ENCODE measurements at regions not wholly inside any gene's neighbourhood (a gene's known extent, or its start where the extent isn't known, plus 50 kb on each side); places are given as distances from the start of the nearest gene placed in this dataset.
"Not testable (repeated sequence)": the region's sequence is repeated elsewhere in the genome, so short reads cannot be mapped to it uniquely, and the experiment has no call there.

- ATAC-seq (no peak), DNase-seq (ENCODE audit: missing footprints) (no peak)
- intact Hi-C loops (cut with DNase I), result no loop called here
These were observed 1553.5 kb upstream of the C9orf72 start for GRCh38 chr9:29126783-29127182.

DNA sequence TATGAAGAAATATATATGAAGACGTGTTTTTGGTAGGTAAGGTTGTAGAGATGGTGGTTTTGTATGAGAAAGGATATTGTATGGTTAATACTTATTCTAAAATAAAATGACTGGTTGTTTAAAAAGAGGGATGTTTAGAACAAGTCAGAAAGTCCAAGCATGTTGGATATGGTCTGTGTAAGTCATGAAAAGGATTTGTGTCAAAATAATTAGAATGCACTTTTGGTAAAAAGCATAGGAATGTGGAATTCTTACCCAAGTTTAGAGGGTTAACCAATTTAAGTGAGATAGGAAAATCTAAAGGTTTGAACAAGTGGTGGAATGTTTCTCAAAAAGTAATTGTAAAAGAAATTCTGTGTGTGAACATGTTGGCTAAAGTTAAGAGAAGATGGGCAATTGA, 1556.5 kb upstream of the C9orf72 start:
- DNase-seq (ENCODE audit: missing footprints) (no peak), ATAC-seq (no peak)
- intact Hi-C loops (cut with DNase I), result no loop called here

DNA sequence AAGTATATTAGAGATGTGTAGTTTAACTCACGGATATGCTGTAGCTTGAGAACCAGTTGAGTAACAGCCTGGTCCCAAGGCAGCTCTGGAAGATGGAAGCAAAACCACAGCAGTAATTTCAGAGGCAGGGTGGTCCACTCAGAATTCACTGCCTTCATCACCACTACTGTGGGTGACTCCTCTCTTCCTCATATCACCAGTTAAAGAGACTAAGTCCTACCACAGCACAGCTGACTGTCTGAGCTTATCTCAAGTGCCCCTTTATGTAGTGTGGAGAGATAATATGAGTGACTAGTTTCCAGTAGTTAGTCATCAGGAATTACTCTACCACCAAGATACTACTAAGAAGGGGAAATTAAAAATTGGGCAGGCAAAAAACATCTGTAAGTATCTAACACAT, 1571.2 kb upstream of the C9orf72 start:
- intact Hi-C loops (cut with DNase I), result no loop called here
- DNase-seq (ENCODE audit: missing footprints) (no peak), ATAC-seq (no peak)

GRCh38 chr9:29150606-29151005, 1577.3 kb upstream of the C9orf72 start:
- DNase-seq (ENCODE audit: missing footprints) (no peak), ATAC-seq (no peak)
- intact Hi-C loops (cut with DNase I), result no loop called here

- DNase-seq (ENCODE audit: missing footprints), result no peak
- intact Hi-C loops (cut with DNase I), result no loop called here
- ATAC-seq, result no peak
These were observed 1587.6 kb upstream of the C9orf72 start for GRCh38 chr9:29160763-29161353.

- ATAC-seq (no peak), DNase-seq (ENCODE audit: missing footprints) (no peak)
- intact Hi-C loops (cut with DNase I), result no loop called here
These were observed 1600.9 kb upstream of the C9orf72 start for GRCh38 chr9:29174136-29174535.

- DNase-seq (ENCODE audit: missing footprints) (no peak), ATAC-seq (no peak)
- intact Hi-C loops (cut with DNase I), result no loop called here
These were observed 1603.0 kb upstream of the C9orf72 start for GRCh38 chr9:29176231-29176630.

GRCh38 chr9:29176786-29177185, 1603.5 kb upstream of the C9orf72 start:
- DNase-seq (ENCODE audit: missing footprints), result no peak
- ATAC-seq, result no peak
- intact Hi-C loops (cut with DNase I), result no loop called here

DNA sequence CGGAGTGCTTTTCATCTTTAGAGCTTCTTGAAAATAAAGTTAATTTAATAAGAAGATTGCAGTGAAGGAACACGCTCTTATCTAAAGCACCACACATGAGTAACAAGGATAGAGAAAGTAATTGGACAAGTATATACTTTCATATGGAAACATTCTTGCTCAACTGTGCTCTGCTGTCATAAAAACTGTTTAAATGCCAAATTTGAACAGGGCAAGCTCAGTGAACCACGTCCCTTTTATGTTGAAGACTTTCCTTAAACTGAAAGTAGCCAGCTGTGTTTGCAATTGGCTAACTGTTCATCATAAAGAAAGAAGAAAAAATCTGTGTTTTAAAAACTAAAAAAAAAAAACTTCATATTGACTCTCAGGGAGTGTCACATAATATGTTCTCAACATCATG, 1610.7 kb upstream of the C9orf72 start:
- intact Hi-C loops (cut with DNase I), result no loop called here
- ATAC-seq (no peak), DNase-seq (ENCODE audit: missing footprints) (no peak)

GRCh38 chr9:29188771-29189170, 1615.5 kb upstream of the C9orf72 start:
- intact Hi-C loops (cut with DNase I); ATAC-seq; DNase-seq (ENCODE audit: missing footprints): not testable (repeated sequence)

GRCh38 chr9:29189221-29189620, 1615.9 kb upstream of the C9orf72 start:
- ATAC-seq; intact Hi-C loops (cut with DNase I); DNase-seq (ENCODE audit: missing footprints): not testable (repeated sequence)

GRCh38 chr9:29198861-29199260, 1625.6 kb upstream of the C9orf72 start:
- no peak for DNase-seq (ENCODE audit: missing footprints)
- intact Hi-C loops (cut with DNase I), result no loop called here
- ATAC-seq, result no peak

- ATAC-seq, result no peak
- intact Hi-C loops (cut with DNase I), result no loop called here
- no peak for DNase-seq (ENCODE audit: missing footprints)
These were observed 1626.7 kb upstream of the C9orf72 start for GRCh38 chr9:29199975-29200374.

- ATAC-seq (no peak), DNase-seq (ENCODE audit: missing footprints) (no peak)
- intact Hi-C loops (cut with DNase I), result no loop called here
These were observed 1627.4 kb upstream of the C9orf72 start for GRCh38 chr9:29200650-29201049.

GRCh38 chr9:29203244-29203930, 1630.1 kb upstream of the C9orf72 start:
- DNase-seq (ENCODE audit: missing footprints), result no peak
- intact Hi-C loops (cut with DNase I), result no loop called here

GRCh38 chr9:29208670-29209069, 1635.4 kb upstream of the C9orf72 start:
- ATAC-seq (no peak), DNase-seq (ENCODE audit: missing footprints) (no peak)
- intact Hi-C loops (cut with DNase I), result no loop called here

More at GRCh38 chr9:29203244-29203930, 1630.1 kb upstream of the C9orf72 start:
- no peak for ATAC-seq

GRCh38 chr9:29209748-29210291, 1636.5 kb upstream of the C9orf72 start:
- DNase-seq (ENCODE audit: missing footprints), result no peak
- ATAC-seq, result no peak
- intact Hi-C loops (cut with DNase I), result no loop called here

DNA sequence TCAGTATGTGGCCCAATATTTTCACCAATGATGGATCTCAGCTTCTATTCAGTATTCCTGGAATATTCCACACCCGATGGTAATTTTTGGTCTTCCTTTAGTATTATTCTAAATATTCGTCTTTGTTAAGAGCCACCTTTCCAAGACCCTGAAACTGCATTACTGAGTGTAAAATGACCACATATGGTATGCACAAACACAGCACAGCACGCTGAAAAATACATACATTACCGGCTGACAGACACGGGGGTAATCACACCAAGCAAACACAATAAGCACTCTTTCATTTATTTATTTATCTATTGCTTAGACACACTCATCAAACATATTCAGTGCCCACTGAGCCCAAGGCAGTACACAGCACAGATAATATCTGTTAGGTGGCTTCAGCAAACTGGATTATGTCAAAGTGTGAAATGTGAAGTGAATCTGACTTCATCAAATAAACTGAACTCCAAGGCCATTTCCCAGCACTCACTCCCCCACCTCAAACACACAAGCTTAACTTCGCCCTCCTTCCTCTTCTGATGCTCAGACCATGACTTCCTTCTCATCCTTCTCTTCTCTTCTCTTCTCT, 1637.8 kb upstream of the C9orf72 start:
- intact Hi-C loops (cut with DNase I), result no loop called here
- ATAC-seq, result no peak

DNA sequence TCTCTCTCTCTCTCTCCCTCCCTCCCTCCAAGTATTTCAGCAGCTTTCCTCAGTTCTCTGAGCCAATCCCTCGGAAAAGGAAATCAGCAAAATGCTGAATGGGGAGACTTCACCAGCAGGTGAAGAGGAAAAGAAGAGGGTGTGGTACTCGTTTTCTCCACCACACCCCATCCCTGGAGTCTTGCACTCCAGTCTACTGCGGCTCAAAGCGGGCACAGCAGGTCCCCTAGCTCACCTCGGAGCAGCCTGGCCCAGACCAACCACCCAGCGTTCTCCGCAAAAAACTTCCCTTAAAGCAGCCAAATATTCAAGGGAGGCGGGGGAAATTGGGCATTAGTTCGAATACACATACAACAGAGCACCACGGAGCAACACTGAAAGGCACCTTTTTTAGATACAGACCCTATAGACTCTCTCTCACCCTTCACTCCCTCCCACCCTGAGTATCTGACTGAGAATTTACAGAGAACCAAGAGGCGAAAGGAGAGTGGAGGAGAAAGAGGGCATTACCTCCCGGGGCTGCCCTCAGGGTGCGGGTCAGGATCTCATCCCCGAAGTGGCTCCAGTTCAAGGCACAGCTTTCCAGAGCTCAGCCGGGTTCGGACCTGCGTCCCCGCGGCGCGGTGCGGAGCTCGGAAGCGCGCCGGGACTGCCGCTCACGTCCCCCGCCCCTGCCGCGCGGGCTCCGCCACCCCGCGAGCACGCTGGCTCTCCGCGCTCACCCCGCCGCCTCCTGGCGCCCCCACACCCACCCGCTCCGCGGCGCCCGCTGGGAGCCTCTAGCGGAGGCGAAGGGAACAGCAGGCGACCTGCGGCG, 1638.5 kb upstream of the C9orf72 start:
- DNase-seq (ENCODE audit: missing footprints) (peak; percentile 70), ATAC-seq (peak; percentile 70)
- intact Hi-C loops (cut with DNase I), result no loop called here

More for the DNA sequence above, 1637.8 kb upstream of the C9orf72 start:
- DNase-seq (ENCODE audit: missing footprints), result no peak

All from Right ventricle myocardium inferior (tissue), 1 donor.